Hematopoietic multipotent progenitor cell treated with erythropoietin and hydrocortisone succinate and interleukin-3 and kit ligand, for 4 days (in vitro differentiated cells): ENCODE measurements at regions not wholly inside any gene's neighbourhood (a gene's known extent, or its start where the extent isn't known, plus 50 kb on each side); places are given as distances from the start of the nearest gene placed in this dataset.
A peak's percentile ranks its signal among the peaks of the same experiment; 100 is the strongest.

Source experiments
- DNase-seq: peaks from one replicate; pipeline ENCODE4 v3.0.0-alpha.2; 2015

DNA sequence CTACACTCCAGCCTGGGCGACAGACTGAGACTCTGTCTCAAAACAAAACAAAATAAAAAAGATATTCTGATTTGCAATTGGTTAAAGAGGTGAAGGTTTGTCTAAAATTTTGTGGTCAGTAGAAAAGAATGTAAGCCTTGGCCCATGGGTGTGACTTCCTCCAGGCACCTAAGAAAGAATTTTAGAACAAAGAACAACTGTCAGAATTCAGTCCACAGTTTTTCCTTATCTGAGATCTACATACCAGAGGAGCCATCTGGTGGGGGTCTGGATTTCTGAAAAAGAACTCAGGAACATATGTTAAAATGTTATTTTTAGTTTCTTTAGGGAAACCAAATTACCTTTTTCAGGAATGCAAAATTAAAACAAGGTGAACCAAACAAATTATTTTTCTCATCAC lies 434.1 kb downstream of the ANKRD50 start:
- DNase-seq: no peak

DNA sequence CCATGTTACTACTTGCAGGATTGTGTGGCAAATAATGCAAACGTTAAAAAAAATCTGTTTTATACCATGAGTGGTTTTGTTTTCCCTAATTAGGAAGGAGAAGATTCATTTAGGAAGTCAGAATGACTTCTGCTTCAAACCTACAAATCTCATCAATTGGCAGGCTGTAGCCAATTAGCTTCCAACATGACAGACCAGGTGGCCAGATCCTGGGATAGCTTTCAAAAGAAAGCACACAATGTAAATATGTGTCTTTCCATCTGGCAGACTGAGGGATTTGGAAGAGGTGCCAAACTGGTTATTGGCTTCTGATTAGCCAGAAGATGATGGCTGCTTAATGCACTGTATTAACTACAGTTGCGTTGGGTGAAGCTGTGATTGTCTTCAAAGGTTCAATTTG lies 432.8 kb downstream of the ANKRD50 start:
- no peak for DNase-seq

DNA sequence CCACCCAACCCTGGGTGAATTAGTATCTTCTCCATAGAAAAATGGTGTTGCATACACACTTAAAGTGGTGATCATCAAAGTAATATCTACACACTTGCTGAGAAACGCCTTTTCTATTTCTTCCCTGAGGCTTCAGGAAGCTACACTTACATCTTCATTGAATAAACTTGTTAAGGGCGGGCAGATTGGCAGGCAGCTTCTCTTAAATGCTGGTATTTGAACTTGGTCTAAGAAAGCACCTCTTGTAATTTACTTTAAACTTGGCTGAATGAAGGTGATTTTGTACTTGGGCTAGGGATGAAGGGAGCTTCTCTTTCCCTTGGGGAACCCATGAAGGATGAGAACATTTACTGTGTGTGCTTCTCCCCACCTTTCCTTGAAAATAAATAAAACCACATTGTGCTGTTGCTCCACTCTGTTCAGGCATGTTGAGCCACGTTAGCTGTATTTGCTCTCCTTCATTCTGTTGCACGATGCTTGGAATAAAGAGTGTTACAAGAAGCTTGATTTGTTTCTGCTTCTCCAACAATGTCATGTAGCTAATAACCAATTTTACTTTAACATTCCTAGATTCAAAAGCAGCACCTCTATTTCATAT lies 430.1 kb downstream of the ANKRD50 start:
- no peak for DNase-seq

DNA sequence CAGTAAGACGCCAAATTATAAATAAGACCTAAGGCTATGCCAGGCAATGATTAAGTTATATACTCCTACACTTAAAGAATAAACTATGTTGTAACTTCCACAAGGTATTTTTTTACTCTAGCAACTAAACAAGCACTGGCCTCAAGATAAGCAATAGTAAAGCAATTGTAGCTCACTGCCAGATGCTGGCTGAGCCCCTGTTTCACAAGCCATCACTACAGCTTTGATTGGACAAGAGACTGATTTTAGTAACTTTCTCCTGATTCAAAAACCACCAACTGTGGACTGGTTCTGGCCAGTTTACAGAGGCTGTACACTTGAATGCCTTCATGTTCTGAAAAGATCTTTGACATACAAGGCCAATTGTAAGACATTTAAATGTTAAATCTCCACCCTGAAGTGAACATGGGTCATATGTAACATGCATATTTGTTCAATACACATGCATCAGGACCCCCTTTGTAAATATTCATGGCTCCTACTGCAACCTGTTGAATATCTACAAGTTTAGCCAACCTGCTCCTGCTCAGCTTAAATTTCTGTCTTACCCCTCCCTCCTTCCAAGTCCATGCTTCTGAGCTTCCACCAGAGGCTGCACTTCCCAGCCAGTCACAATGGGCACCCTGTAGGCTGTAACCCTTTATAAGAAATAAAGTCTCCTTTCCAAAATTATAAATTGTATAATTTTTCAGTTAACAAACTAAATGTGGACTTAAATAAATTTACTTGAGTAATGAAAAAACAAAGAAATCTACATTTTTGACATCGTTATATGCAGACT lies 423.6 kb downstream of the ANKRD50 start:
- no peak for DNase-seq

DNA sequence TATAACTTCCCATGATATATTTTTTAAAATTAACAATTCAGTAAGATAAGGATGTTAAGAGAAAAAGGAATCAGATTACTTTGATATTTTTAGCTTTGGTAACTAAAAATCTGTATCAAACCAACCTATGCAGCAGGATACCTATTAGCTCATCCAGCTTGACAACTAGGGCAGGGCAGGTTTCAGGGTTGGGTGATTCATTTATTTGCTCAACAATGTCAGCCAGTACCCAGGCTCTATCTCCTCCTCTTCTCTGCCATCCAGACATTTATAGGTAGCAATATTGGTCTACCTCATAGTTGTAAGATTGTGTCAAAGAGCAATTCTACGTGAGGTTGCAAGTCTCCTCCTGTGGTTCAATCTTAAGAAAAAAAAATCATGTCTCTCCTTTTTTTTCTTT lies 421.9 kb downstream of the ANKRD50 start:
- DNase-seq: no peak

DNA sequence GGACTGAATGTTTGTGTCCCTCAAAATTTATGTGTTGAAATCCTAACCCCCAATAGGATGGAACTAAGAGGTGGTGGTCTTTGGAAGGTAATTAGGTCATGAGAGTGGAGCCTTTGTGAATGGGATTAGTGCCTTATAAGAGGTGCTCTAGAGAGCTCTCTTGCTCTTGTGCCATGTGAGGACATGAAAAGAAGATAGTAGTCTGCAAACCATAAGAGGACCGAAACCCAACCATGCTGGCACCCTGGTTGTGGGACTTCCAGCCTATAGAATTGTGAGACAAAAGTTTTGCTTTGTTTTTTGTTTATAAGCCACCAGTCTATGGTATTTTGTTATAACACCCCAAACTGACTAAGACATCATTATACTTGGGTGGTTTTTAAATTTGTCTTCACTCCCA lies 417.1 kb downstream of the ANKRD50 start:
- DNase-seq: no peak

DNA sequence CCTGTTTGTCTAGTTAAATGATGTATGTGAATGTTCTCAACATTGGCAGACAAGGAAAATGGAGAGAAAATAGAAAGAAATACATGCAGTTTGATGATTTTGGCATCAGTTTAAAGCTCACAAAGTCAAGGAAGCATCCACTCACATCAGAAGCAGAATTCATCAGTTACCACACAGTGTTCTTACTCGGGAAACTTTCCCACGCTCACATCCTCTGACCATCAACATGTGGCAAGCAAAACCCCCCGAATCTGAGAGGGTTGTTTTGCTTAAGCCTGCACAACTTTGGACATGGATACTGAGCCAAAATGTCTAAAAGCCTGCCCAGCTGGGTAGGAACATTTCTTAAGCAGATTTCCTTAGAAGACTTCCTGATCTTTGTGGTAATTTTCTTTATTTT lies 407.6 kb downstream of the ANKRD50 start:
- DNase-seq: no peak

DNA sequence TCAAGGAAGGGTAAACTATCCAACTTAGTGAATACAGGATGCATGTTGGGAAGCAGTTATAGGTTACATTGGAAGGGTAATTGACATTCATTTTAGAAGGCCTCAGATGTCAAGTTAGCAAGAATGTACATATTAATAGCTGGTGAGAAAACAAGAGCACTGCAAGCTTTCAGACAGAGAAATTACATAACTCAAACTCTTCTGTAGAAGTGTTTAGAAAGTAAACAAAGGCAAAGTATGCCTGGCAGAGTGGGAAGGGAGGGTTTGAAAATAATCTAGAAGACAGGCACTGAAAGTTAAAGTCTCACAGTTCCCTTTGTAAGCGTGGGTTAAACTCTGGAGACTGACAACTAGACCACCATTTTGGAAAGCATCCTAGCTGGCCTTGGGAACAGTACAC lies 406.2 kb downstream of the ANKRD50 start:
- no peak for DNase-seq

DNA sequence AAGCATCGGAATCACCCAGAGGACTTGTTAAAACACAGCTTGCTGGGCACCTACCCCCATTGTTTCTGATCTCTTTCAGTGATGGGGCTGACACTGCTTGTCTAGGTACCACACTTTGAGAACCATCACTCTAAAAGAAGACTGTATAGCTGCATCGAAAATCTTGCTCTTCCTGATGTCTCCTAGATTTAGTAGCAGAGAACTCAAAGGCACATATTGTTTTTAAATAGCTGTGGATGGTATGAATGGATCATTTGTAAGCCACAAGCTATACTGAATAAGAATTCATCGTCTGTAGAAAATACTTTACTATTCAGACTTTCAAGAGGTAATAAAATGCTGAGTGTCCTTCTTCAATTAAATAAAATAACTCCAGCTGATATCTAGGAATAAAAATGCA lies 405.4 kb downstream of the ANKRD50 start:
- no peak for DNase-seq

DNA sequence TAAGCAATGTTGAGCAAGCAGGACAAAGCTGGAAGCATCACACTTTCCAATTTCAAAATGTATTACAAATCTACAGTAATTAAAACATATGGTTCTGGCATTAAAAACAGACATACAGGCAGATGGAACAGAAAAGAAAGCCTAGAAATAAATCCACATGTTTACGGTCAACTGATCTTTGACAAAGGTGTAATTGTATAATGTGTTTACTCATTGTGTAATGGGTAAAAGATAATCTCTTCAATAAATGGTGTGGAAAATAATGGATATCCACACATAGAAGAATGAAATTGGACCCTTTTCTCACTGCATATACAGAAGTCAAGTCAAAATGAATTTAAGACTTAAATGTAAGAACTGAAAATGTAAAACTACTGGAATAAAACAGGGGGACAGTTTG lies 394.2 kb downstream of the ANKRD50 start:
- no peak for DNase-seq

DNA sequence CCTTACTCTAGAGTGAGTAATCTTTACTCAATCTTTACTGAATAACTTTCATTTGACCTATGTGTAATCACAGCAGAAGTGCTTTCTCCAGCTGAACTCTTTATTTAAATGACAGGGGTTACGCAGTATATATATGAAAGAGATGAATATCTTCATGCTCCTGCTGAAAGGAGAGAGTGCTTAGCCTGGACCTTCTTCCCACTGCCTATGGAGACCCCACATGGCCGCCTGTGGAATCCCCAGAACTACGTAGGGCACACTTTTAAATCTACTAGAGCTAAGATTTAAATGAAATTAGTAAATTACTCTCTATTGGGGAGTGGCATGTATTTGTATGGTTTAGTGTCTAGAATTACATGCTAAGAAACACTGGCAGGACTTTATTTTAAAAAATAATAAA lies 391.2 kb downstream of the ANKRD50 start:
- DNase-seq: no peak

DNA sequence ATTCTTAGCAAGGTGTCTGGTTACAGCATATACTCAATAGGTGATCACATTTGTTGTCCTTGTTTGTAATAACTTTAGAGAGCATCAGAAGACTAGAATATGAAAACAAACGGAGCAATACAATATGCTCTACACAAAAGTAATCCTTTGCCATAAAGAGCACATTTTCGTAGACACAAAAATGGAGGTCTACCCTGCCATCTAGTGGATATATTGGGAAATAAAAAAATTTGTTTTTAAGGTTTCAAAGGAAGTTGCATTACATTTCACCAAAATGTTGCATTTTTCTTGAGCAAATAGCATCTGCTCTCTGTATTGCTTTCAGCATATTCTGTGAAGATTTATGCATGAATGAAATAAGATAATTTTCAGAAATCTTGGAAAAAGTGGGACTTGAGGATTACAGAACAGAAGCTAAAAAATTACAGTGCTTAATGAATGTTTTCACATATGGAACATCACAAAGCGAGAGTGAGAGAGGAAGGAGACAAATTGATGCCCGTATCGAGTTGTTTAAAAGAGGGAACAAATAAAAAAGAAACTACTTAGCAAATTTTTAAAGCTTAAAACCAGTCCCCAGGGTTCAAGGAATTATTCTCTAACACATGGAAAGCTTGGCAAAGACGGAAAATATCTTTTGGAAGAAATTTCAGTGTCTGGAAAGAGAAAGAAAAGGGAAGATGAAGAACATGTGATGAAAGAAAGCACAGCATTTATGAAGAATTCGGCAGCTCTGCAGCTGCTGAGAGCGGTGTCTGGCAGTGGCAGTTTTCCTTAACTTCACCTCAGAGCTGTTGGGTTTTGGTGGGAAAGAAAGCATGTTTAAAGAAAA lies 390.1 kb downstream of the ANKRD50 start:
- DNase-seq: peak; percentile 75

DNA sequence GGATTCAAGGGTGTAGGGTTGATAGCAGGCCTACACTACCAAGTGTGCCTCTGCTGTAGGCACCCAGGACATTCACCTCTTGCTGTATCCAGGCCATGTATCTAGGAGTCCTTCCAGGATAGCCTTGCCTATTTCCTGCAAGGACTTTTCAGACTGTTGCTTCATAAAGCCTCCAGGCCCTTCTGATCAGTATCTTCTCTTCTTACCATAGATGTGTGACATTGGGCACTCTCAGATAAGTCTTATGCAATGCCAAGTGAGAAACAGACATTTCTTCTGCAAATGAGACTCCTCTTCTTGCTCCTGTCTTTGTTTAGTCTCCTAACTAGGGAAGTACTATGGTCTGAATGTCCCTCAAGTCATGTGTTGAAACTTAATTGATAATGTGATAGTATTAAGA lies 386.8 kb downstream of the ANKRD50 start:
- peak; percentile 58 for DNase-seq

DNA sequence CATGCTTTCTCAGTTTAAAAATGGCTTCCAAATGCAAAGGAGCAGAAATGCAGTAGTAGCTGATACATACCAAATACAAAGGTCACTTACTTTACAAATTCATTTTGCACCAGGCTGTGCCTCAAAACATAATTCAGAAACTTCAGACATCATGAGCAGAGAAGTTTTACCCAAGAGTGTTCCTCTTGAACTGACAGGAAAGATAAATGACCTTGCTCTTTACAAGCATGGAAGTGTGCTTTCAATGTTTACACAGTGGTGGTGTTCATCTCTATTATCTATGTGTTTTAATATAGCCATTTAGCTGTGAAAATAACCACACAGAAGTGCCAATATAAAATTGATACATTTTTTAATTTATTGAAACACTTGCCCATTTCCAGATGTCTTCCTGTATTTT lies 383.4 kb downstream of the ANKRD50 start:
- DNase-seq: no peak

DNA sequence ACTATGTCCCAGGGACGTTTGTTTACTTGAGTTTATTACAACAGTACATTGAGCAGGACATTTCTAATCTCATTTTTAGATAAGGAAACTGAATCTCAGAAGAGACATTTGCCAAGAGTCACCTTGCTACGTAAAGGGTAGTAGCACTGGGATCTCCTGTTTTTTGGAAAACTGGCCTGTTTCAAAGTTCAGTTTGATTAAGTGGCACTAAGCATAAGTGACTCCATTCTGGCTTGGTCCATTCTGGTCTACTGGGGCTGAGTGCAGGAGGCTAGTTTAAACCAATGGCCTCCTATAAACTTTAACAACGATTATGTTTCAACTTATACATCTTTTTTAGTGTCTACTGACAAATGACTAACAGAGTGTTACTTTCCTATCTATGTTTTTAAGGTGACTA lies 382.5 kb downstream of the ANKRD50 start:
- no peak for DNase-seq

DNA sequence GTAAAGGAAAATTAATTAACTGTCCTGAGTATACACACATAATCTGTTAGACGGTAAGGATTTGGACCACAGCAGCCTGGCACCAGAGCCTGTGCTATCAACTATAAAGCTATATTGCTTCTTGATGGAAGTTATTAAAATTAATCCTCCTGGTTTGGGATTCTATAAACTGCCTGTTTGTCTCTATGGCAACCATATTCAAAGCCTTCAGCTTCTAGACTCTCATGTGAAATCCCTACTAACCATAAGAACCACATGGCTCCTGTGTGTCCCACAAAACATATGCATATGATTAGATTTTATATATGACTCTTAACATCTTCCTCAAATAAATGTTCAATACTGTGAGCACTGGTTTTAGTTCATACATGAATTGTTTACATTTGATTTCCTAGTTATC lies 380.8 kb downstream of the ANKRD50 start:
- no peak for DNase-seq

DNA sequence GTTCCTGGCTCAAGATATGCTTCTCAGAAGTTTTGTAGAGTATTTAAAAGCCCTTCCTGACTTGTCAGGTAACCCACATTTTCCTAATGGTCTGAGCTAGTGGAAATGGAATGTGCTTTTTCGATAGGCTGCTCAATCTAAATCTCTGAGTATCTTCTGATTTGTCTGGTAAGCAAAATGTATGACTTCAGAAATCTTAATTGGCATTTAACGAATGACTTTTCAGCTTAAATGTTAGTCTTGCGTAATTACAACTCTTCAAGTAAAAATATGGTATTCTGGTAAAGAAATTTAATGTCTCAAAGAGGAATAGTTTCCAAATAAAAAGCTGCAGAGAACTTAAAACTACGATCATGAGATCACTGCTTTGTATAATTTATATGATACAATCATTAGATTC lies 379.1 kb downstream of the ANKRD50 start:
- no peak for DNase-seq

DNA sequence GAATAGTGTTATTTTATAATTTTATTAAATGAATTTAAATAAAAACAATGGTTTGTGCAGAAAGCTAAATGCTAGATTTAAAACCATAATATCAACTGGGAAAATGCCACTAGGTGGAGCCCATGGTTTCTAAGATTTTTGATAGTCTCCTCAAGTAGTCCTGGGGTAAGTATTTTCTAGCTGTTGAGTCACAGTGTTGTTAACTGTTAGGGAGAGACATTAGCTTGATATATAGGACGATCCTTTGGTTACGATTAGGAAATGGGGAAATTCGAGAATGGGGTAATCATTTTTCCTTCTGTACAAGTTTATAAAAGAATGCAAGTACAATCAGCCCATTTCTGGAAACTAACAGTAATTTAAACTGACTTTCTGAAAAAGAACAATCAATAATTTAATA lies 378.4 kb downstream of the ANKRD50 start:
- peak; percentile 83 for DNase-seq

DNA sequence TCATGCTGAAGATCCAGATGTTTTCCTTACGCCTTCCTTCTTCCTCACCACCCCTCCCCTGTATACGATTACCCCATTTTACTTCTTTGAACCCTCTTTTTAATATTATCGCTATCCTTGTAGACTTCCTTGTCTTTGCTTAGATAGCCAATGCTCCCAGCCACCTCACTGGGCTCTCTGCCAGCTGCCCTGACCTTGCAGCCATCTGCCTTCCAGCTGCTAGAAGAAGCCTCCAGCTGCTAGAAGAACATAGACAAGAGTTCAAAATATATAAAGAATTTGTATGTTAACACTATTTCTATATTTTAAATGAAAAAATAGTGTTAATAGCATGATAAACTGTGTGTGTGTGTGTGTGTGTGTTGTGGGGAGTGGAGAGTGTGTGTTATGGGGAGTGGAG lies 374.7 kb downstream of the ANKRD50 start:
- peak; percentile 64 for DNase-seq

DNA sequence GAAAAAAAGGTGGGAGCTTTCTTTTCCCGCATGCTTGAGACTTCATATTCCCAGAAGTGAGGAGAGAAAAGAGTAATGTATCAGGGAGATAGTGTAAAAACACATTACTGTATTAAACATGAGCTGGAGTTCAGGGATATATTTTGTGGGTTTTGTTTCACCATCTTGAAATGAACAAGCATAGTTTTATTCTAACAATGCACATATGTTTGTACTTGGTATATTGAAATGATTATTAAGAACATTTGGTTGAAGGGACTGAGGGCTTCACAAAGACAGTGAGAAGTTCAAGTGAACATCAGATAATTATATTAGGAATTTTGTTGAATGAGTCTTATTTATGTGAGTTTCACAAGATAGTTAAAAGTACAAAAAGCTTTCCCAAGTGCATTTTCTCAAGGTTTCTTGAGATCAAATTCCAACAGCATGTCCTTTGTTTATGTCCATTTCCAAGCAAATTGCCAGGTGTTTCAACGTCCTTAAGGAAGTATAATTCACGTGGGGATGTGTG lies 368.8 kb downstream of the ANKRD50 start:
- DNase-seq: no peak

DNA sequence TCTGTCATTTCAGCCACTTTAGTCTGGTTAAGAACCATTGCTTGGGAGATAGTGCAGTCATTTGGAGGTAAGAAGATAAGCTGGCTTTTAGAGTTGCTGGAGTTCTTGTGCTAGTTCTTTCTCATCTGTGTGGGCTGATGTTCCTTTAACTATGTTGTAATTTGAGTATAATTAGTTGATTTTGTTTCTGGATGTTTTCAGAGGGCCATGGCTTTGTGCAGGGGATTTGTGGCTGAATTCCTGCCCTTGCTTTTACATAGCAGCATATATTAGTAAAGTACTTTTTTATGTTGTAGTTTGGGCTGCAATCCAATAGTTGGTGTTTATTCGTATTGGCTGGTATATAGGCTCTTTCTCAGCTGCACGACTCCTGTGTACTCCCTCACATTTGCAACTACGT lies 339.6 kb downstream of the ANKRD50 start:
- DNase-seq: no peak

DNA sequence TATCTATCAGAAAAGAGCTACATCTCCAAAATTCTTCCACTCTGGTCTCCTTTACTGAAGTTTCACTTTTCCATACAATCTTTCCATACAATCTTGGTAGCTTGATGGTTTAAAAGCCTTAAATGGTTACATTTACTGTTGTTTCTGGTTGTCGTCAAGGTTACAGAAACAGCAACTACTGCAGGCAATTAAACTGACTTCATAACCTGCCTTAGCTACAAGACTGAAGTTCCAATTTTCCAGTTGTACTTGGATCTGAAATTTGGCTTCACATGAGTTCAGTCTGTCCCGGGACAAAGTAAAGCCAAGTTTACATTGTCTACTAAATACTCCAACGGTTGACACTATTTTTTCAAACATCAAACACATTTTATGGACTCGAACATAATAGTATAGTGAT lies 326.4 kb downstream of the ANKRD50 start:
- no peak for DNase-seq

DNA sequence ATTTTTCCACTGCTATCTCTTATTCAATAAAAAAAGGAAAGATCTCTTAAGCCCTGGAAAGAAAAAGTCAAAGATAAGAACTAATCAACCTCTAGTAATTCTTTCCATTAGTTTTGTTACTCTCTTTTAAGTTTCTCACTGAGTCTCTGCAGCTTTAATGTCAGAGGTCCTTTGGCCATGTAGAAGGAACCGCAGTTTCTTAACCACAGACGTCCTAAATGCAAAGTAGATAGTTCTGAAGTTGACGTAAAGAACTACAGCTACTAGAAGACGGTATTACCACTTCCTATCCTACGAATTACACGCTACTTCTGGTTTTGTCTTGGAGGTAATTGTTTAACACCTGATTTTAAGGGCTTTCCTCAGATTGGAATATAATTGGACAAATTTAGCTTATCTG lies 325.9 kb downstream of the ANKRD50 start:
- peak; percentile 4 for DNase-seq

DNA sequence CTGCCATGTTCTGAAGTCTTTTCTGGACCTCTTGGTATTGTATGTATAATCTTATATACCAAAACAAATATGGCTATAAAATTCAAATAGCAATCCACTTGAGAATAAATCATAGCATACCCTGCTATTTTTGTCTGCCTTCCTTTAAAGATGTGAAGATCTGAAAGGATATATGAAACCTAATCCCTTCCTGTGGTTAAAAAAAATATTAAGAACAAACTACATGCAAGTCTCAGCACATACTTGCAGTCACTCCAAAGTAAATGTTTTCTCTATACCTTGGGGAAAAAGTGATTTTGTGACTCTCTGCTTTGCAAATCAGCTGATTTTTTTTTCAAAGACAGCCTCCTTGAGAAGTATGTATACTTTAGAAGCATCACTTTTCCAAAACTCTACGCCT lies 322.9 kb downstream of the ANKRD50 start:
- DNase-seq: no peak
